GM23338 (cell line): ENCODE measurements at regions not wholly inside any gene's neighbourhood (a gene's known extent, or its start where the extent isn't known, plus 50 kb on each side); places are given as distances from the start of the nearest gene placed in this dataset.

Experiments
- ATAC-seq: fragments of 200-7000 bp; cut with Tn5 transposase; 3 replicates; pipeline ENCODE4 v1.9.1; 2020
- DNase-seq: peaks from one replicate; pipeline ENCODE4 v3.0.0-alpha.2; 2015; ENCODE audit warnings: low spot score
- H2AFZ ChIP-seq: fragments of 200-600 bp; sonication (generic); 2 replicates; pipeline ENCODE4 v1.8.0; 2016; ENCODE audit warnings: antibody characterized with exemption, mild to moderate bottlenecking, moderate library complexity
- H3F3A ChIP-seq: fragments of 200-600 bp; sonication (generic); replicated peaks from 2 replicates; pipeline ENCODE4 v1.8.0; 2017; ENCODE audit warnings: antibody characterized with exemption, mixed run types, low read depth
- H3K27ac ChIP-seq: fragments of 200-600 bp; sonication (generic); 2 replicates; pipeline ENCODE4 v1.6.1; 2016; ENCODE audit warnings: low read depth
- H3K27me3 ChIP-seq: fragments of 200-600 bp; sonication (generic); 2 replicates; pipeline ENCODE4 v1.8.0; 2016; ENCODE audit warnings: mild to moderate bottlenecking, mixed run types, moderate library complexity; ENCODE audit not compliant: insufficient read depth
- H3K36me3 ChIP-seq: fragments of 200-600 bp; sonication (generic); 2 replicates; pipeline ENCODE4 v1.8.0; 2016; ENCODE audit warnings: mild to moderate bottlenecking; ENCODE audit not compliant: insufficient read depth
- H3K4me1 ChIP-seq: fragments of 200-600 bp; sonication (generic); 2 replicates; pipeline ENCODE4 v1.8.0; 2016; ENCODE audit warnings: mild to moderate bottlenecking, moderate library complexity; ENCODE audit not compliant: insufficient read depth
- H3K4me2 ChIP-seq: fragments of 200-600 bp; sonication (generic); 2 replicates; pipeline ENCODE4 v1.7.1; 2017; ENCODE audit warnings: mixed run types
- H3K4me3 ChIP-seq: fragments of 200-600 bp; sonication (generic); 2 replicates; pipeline ENCODE4 v1.6.1; 2016; ENCODE audit warnings: mixed run types
- H3K79me2 ChIP-seq: fragments of 200-600 bp; sonication (generic); replicated peaks from 2 replicates; pipeline ENCODE4 v1.8.0; 2017; ENCODE audit warnings: mild to moderate bottlenecking; ENCODE audit not compliant: insufficient read depth
- H3K9me2 ChIP-seq: fragments of 200-600 bp; sonication (generic); 2 replicates; pipeline ENCODE4 v1.8.0; 2017; ENCODE audit not compliant: insufficient read depth
- H4K20me1 ChIP-seq: fragments of 200-600 bp; sonication (generic); replicated peaks from 2 replicates; pipeline ENCODE4 v1.8.0; 2017; ENCODE audit warnings: mild to moderate bottlenecking; ENCODE audit not compliant: insufficient read depth
- H3K27ac Mint-ChIP-seq: 2 replicates; pipeline ENCODE4 v1.8.0; 2020; ENCODE audit warnings: inconsistent platforms, mild to moderate bottlenecking, moderate library complexity, mixed read lengths
- H3K27me3 Mint-ChIP-seq: 3 replicates; pipeline ENCODE4 v1.8.0; 2022; ENCODE audit warnings: low read depth, mild to moderate bottlenecking, moderate library complexity, mixed read lengths, inconsistent platforms; ENCODE audit not compliant: insufficient read depth, poor library complexity
- H3K36me3 Mint-ChIP-seq: 3 replicates; pipeline ENCODE4 v1.8.0; 2021; ENCODE audit warnings: low read depth, mild to moderate bottlenecking, inconsistent platforms, moderate library complexity, mixed read lengths
- H3K4me1 Mint-ChIP-seq: 3 replicates; pipeline ENCODE4 v1.8.0; 2020; ENCODE audit warnings: mild to moderate bottlenecking, inconsistent platforms, mixed read lengths
- H3K4me3 Mint-ChIP-seq: 3 replicates; pipeline ENCODE4 v1.8.0; 2021; ENCODE audit warnings: moderate library complexity, mild to moderate bottlenecking, inconsistent platforms, mixed read lengths
- H3K9me3 Mint-ChIP-seq: 3 replicates; pipeline ENCODE4 v1.8.0; 2020; ENCODE audit warnings: moderate library complexity, mild to moderate bottlenecking, inconsistent platforms, mixed read lengths
- EZH2 ChIP-seq: fragments of 200-600 bp; sonication (generic); IDR thresholded peaks from one replicate; pipeline ENCODE4 v1.8.0; 2017; ENCODE audit warnings: antibody characterized with exemption, mild to moderate bottlenecking, low read depth; ENCODE audit not compliant: unreplicated experiment
- EZH2phosphoT487 ChIP-seq: fragments of 200-600 bp; sonication (generic); IDR thresholded peaks from one replicate; pipeline ENCODE4 v1.8.1; 2018; ENCODE audit warnings: antibody characterized with exemption; ENCODE audit not compliant: unreplicated experiment
- JUNB ChIP-seq: IDR thresholded peaks from one replicate; pipeline ENCODE4 v1.6.1; 2016; ENCODE audit warnings: antibody characterized with exemption; ENCODE audit not compliant: unreplicated experiment
- NANOG ChIP-seq: IDR thresholded peaks from 2 replicates; pipeline ENCODE4 v1.6.1; 2016; ENCODE audit warnings: antibody characterized with exemption, borderline replicate concordance
- POLR2AphosphoS5 ChIP-seq: IDR thresholded peaks from 2 replicates; pipeline ENCODE4 v1.6.1; 2016; ENCODE audit warnings: antibody characterized with exemption, low read depth
- REST ChIP-seq: IDR thresholded peaks from one replicate; pipeline ENCODE4 v1.6.1; 2018; ENCODE audit warnings: antibody characterized with exemption; ENCODE audit not compliant: unreplicated experiment
- STAT1 ChIP-seq: IDR thresholded peaks from one replicate; pipeline ENCODE4 v1.6.1; 2016; ENCODE audit warnings: antibody characterized with exemption; ENCODE audit not compliant: unreplicated experiment
- ZNF114 ChIP-seq: fragments of 250-450 bp; sonication (Bioruptor Pico); IDR thresholded peaks from 2 replicates; pipeline ENCODE4 v1.5.0; 2020; ENCODE audit warnings: mild to moderate bottlenecking, moderate library complexity
- ZNF331 ChIP-seq: fragments of 250-450 bp; sonication (Bioruptor Pico); IDR thresholded peaks from 2 replicates; pipeline ENCODE4 v1.5.0; 2020; ENCODE audit warnings: low read depth, mild to moderate bottlenecking, moderate library complexity
- TF ChIP-seq, protein P1 (sequence below): fragments of 250-450 bp; sonication (Bioruptor Pico); IDR thresholded peaks from 2 replicates; pipeline ENCODE4 v1.5.0; 2020; ENCODE audit warnings: mild to moderate bottlenecking, moderate library complexity
- TF ChIP-seq, protein P2 (sequence below): IDR thresholded peaks from 2 replicates; pipeline ENCODE4 v1.6.1; 2016; ENCODE audit warnings: antibody characterized with exemption
- TF ChIP-seq, protein P3 (sequence below), 2 experiments: fragments of 200-600 bp in 1 of 2; sonication (generic) in 1 of 2; conservative IDR thresholded peaks; 2 replicates each; pipeline versions ENCODE4 v1.5.1 to v1.6.1; 2016 to 2017; ENCODE audit warnings: antibody characterized with exemption in 2 of 2, low read depth in 2 of 2, mild to moderate bottlenecking in 2 of 2, moderate library complexity in 1 of 2

GRCh38 chr1:79792219-79792930, 785.8 kb upstream of the ADGRL4 start:
- H3K79me2 ChIP-seq = no peaks in the 10 kb centered on the region
- H2AFZ ChIP-seq = no peak overlapping the region
- DNase-seq (no peak), ATAC-seq (no peak)
- TF ChIP-seq REST (no peak), EZH2 (no peak), ZNF331 (CRISPR knock-in tag) (no peak), EZH2phosphoT487 (no peak), ZNF114 (no peak), NANOG (no peak), JUNB (no peak), POLR2AphosphoS5 (no peak), STAT1 (no peak)
- TF ChIP-seq, protein P1, sequence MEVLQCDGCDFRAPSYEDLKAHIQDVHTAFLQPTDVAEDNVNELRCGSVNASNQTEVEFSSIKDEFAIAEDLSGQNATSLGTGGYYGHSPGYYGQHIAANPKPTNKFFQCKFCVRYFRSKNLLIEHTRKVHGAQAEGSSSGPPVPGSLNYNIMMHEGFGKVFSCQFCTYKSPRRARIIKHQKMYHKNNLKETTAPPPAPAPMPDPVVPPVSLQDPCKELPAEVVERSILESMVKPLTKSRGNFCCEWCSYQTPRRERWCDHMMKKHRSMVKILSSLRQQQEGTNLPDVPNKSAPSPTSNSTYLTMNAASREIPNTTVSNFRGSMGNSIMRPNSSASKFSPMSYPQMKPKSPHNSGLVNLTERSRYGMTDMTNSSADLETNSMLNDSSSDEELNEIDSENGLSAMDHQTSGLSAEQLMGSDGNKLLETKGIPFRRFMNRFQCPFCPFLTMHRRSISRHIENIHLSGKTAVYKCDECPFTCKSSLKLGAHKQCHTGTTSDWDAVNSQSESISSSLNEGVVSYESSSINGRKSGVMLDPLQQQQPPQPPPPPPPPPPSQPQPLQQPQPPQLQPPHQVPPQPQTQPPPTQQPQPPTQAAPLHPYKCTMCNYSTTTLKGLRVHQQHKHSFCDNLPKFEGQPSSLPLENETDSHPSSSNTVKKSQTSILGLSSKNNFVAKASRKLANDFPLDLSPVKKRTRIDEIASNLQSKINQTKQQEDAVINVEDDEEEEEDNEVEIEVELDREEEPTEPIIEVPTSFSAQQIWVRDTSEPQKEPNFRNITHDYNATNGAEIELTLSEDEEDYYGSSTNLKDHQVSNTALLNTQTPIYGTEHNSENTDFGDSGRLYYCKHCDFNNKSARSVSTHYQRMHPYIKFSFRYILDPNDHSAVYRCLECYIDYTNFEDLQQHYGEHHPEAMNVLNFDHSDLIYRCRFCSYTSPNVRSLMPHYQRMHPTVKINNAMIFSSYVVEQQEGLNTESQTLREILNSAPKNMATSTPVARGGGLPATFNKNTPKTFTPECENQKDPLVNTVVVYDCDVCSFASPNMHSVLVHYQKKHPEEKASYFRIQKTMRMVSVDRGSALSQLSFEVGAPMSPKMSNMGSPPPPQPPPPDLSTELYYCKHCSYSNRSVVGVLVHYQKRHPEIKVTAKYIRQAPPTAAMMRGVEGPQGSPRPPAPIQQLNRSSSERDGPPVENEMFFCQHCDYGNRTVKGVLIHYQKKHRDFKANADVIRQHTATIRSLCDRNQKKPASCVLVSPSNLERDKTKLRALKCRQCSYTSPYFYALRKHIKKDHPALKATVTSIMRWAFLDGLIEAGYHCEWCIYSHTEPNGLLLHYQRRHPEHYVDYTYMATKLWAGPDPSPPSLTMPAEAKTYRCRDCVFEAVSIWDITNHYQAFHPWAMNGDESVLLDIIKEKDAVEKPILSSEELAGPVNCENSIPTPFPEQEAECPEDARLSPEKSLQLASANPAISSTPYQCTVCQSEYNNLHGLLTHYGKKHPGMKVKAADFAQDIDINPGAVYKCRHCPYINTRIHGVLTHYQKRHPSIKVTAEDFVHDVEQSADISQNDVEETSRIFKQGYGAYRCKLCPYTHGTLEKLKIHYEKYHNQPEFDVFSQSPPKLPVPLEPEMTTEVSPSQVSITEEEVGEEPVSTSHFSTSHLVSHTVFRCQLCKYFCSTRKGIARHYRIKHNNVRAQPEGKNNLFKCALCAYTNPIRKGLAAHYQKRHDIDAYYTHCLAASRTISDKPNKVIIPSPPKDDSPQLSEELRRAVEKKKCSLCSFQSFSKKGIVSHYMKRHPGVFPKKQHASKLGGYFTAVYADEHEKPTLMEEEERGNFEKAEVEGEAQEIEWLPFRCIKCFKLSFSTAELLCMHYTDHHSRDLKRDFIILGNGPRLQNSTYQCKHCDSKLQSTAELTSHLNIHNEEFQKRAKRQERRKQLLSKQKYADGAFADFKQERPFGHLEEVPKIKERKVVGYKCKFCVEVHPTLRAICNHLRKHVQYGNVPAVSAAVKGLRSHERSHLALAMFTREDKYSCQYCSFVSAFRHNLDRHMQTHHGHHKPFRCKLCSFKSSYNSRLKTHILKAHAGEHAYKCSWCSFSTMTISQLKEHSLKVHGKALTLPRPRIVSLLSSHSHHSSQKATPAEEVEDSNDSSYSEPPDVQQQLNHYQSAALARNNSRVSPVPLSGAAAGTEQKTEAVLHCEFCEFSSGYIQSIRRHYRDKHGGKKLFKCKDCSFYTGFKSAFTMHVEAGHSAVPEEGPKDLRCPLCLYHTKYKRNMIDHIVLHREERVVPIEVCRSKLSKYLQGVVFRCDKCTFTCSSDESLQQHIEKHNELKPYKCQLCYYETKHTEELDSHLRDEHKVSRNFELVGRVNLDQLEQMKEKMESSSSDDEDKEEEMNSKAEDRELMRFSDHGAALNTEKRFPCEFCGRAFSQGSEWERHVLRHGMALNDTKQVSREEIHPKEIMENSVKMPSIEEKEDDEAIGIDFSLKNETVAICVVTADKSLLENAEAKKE = no peak
- TF ChIP-seq, protein P2, sequence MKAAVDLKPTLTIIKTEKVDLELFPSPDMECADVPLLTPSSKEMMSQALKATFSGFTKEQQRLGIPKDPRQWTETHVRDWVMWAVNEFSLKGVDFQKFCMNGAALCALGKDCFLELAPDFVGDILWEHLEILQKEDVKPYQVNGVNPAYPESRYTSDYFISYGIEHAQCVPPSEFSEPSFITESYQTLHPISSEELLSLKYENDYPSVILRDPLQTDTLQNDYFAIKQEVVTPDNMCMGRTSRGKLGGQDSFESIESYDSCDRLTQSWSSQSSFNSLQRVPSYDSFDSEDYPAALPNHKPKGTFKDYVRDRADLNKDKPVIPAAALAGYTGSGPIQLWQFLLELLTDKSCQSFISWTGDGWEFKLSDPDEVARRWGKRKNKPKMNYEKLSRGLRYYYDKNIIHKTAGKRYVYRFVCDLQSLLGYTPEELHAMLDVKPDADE = no peak
- TF ChIP-seq, protein P3, sequence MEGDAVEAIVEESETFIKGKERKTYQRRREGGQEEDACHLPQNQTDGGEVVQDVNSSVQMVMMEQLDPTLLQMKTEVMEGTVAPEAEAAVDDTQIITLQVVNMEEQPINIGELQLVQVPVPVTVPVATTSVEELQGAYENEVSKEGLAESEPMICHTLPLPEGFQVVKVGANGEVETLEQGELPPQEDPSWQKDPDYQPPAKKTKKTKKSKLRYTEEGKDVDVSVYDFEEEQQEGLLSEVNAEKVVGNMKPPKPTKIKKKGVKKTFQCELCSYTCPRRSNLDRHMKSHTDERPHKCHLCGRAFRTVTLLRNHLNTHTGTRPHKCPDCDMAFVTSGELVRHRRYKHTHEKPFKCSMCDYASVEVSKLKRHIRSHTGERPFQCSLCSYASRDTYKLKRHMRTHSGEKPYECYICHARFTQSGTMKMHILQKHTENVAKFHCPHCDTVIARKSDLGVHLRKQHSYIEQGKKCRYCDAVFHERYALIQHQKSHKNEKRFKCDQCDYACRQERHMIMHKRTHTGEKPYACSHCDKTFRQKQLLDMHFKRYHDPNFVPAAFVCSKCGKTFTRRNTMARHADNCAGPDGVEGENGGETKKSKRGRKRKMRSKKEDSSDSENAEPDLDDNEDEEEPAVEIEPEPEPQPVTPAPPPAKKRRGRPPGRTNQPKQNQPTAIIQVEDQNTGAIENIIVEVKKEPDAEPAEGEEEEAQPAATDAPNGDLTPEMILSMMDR (conservative IDR thresholded peaks at IDR 0.05; ENCODE audit: low read depth in 2 of 2) = no peak
- no peaks in the 10 kb centered on the region for H4K20me1 ChIP-seq
- H3K4me3 ChIP-seq = no peak overlapping the region
- H3K27ac ChIP-seq = no peak overlapping the region
- Mint-ChIP-seq H3K27ac (no peak overlapping the region), H3K4me3 (no peak overlapping the region), H3K9me3 (peaks cover 13% of the 10 kb centered on the region; the same call in 2 of the 3 replicates), H3K4me1 (no peaks in the 10 kb centered on the region), H3K36me3 (peaks cover 5% of the 10 kb centered on the region; the same call in 1 of the 3 replicates), H3K27me3 (no peaks in the 10 kb centered on the region)
- no peaks in the 10 kb centered on the region for H3K27me3 ChIP-seq
- no peaks in the 10 kb centered on the region for H3K36me3 ChIP-seq
- no peaks in the 10 kb centered on the region for H3F3A ChIP-seq
- no peaks in the 10 kb centered on the region; the same call in 1 of the 2 replicates for H3K9me2 ChIP-seq
- no peaks in the 10 kb centered on the region for H3K4me1 ChIP-seq
- H3K4me2 ChIP-seq = no peak overlapping the region
